Esophagus mucosa (tissue), 1 donor: ENCODE measurements at regions not wholly inside any gene's neighbourhood (a gene's known extent, or its start where the extent isn't known, plus 50 kb on each side); places are given as distances from the start of the nearest gene placed in this dataset.
"Not testable (repeated sequence)": the region's sequence is repeated elsewhere in the genome, so short reads cannot be mapped to it uniquely, and the experiment has no call there.

Experiments
- ATAC-seq: fragments of 200-7000 bp; cut with Tn5 transposase; one replicate; pipeline ENCODE4 v1.9.1; 2020
- donor health status: DM: yes; HTN: yes; CAD: no.

DNA sequence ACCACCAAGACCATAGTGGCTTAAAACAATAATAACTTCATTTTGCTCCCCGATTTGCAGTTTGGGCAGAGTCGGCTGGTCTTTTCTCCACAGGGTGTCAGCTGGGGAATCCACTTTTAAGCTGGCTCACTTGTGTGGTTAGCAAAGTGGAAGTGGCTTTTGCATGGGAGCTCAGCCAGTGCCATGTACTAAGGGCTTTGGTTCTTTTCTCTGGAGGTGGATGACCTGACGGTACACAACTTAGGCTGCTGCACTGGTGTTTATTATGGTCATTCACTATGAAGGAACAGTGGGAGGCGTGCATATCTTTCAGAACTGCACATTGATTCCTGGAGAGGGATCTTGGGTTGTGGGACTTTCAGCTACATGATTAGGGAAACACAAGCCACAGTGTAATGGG lies 141.0 kb downstream of the OR2B2 start:
- ATAC-seq, result no peak

DNA sequence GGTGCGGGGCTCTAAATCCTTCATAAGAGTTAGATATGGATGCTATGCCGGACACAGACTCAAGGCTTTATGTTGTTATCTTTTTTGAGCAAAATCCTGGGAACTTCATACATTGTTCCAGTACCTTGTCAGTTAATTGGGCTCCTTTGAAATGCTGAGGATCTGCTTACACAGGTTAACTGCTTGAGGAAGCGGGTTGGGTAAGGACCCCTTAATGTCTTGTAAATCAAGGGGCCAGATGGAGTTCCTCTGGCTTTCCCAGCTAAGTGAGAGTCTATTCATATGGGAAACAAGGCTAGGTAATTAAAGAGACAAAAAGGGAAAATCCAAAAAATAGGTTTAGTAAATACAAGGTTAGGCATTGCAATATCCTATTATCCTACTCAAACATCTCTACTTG lies 141.5 kb downstream of the OR2B2 start:
- ATAC-seq, result no peak

DNA sequence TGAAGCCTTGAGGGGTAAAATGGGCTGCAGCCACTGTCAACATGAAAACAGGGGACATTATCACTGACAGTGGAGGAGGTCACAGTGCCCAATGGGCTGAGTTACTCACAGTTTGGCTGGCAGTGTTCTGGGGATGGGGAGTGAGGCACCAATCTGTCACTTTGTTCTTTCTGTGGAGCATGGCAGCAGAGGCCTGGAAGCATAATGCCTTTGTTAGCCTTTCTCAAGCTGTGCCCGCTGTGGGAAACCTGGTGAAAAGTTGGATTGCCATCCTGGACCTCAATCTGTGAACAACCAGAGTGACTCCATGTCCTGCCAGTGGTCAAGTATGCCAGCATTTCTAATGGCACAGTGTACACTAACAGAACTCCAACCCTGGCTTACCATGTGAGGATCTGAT lies 143.6 kb downstream of the OR2B2 start:
- ATAC-seq, result no peak

DNA sequence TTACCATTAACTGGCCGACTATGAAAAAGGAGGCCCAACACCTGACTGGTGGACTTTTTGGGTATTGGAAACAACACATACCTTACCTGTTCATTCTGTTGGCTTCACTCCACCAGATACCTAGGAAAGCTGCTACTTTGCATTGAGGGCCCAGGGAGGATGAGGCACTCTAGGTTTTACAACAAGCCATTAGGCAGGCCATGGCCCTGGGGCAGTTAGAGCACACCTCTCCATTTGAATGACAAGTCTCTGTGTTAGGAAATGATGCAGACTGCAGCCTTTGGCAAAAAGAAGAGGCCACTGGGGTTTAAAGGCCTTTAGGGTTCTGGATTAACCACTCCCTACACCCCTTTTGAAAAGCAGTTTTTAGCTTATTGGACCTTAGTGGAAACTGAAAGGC lies 144.3 kb downstream of the OR2B2 start:
- no peak for ATAC-seq

DNA sequence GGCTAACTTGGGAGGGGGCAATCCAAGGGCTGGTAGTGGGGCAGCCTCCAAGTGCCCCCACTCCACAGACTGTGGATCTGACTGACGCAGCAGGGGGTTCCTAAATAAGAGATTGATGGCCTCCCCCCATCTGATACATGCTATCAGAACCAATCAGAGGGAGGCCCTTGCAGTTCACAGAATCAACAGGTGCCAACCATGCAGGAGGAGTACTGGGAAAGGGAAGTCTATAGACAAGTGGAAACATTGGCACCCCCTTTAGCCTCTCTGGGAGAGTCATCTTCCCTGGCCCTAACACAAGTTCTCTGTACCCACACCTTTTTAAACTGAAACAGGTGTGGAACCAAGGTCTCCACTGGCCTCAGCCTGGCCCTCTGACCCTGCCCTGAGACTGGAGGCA lies 145.8 kb downstream of the OR2B2 start:
- ATAC-seq, result no peak

DNA sequence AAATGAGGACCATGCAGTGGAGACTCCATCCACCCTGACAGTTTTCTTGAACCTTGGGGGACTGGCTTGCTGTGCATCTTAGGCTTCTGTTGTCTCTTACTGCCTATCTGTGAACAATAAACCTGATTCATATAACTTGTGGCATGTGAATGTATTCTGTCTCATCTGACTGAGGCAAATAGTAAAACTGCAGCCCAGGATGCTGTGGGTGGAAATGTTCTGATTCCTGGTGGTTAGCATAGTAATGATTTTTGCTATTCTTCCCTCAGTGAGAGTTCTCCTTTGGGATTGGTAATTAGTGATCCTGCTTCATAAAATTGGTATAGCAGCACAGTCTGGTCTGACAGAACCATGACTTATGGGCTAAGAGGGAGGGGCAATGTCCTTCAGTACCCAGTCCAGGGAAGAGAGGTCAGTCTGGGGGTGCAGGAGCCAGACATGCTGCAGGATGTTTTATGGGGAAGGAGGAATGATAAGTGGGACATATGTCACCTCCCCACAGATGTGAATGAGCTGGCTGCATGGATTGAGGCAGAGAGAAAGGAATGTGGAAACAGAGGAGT lies 147.1 kb downstream of the OR2B2 start:
- no peak for ATAC-seq

DNA sequence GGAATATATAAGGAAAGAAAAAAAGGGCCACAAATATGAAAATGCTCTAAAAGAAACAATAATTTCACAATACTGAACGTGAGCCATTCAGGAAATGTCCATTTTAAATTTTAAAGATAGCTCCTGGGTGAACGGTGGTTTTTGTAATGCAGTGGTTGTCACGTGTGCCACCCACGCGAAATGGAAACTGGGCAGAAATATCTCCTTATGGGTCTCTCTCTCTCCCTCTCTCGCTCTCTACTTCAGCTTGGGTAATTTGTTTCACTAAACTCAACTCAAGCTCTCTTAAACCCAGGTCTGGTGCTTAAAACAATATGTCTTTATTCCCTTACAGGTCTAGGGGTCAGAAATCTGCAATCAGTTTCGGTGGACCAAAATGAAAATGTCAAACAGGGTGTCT lies 150.8 kb downstream of the OR2B2 start:
- no peak for ATAC-seq

DNA sequence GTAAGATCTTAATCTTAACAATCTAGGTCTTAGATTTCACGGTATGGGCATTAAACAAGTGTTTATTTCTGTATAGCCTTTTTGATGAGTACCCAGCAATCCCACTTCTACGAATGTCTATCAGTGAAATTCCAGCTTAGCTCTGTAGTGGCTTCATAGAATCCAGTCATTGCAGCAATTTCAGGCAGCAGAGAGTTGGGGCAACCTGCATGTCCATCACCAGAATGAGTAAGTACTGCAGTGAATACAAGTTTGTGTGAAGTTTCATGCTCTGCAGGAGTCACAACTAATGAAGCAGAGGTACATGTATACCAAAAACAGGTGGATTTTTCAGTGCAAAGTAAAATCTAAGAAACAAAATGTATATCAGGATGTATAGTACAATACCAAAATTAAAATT lies 151.7 kb downstream of the OR2B2 start:
- ATAC-seq, result no peak

DNA sequence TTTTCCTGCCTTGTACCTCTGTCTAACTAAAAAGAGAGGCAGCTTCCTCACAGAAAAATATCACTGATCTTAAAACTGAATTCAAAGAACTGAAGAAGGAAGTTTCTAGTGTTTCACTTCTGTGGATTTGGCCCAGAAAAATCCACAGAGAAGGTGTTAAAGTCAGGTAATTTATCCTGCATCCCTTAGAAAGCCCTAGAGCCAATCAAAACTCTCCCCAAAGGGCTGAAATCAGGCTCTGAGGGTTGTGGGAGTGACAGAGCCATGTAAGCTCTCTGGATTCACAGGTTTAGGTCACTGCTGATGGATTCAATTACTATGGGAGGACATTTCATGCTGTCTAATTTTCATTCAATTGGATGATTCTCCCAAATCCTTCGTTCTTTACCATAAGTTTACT lies 152.3 kb downstream of the OR2B2 start:
- no peak for ATAC-seq

DNA sequence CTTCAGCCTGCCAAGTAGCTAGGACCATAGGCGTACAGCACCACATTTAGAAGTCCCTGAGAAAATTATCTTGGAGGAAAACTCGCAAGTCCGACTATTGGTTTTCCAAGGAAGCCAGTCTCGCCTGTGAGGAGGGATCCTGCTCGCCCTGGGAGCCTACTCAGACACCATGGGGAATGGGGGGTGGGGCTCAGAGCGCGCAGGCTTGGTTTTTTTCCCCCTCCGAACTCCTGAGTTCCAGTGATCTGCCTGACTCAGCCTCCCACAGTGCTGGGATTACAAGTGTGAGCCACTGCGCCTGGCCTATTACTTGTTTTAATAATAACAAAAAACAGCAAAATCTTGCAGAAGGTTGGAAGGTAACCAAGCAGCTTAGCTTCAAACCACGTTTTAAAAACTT lies 153.7 kb downstream of the OR2B2 start:
- no peak for ATAC-seq

DNA sequence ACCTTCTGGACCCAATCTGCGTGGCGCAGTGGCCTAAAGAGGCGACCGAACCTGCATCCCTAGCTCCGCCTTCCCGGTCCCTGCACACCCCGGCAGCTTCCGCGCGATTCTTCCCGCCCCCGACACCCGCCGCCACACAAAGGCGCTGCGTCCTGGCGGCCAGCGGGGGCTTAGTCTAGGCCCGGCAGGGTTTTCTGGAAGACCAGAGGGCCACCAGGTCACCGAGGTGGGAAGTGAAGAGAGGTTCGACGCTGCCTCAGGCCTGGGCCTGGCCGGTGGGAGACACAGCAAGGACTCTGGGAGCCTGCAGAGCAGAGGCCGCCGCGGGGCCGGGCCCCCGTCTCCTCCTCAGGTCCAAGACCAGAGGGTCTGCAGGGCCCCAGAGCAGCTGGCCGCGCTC lies 154.9 kb downstream of the OR2B2 start:
- no peak for ATAC-seq

DNA sequence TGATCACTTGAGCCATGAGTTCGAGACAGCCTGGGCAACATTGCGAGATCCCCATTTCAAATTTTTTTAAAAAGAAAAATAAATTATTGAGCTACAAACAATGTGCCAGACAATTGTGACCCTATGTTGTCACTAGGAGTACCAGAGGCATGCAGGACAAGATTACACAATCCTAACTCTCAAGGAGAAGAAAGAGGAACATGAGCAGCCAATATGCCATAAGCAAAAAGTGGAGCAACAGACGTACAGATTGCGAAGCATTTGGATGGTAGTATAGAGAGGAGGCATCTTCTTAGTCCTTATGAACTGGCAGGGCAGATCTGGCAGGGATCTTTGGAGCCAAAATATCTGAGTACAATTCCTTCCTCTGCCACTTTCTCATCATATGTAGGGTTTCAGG lies 156.4 kb downstream of the OR2B2 start:
- no peak for ATAC-seq

DNA sequence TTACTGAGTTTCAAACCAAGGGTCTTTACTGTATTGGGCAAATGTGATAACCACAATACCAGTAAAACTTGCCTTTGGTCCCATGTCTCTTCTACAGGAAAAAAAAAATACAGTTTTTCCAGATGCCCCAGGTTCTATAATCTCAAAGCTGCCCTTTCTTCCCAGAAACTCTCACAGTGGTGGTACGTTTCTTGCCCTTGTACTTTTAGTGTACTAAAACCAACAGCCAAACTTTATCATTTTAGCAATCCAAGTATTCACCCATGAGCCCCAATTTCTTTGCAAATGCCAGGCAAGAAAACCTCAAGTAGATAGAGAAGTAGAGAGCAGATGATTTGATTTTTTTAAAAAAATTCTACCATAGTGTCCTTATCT lies 157.8 kb downstream of the OR2B2 start:
- no peak for ATAC-seq

DNA sequence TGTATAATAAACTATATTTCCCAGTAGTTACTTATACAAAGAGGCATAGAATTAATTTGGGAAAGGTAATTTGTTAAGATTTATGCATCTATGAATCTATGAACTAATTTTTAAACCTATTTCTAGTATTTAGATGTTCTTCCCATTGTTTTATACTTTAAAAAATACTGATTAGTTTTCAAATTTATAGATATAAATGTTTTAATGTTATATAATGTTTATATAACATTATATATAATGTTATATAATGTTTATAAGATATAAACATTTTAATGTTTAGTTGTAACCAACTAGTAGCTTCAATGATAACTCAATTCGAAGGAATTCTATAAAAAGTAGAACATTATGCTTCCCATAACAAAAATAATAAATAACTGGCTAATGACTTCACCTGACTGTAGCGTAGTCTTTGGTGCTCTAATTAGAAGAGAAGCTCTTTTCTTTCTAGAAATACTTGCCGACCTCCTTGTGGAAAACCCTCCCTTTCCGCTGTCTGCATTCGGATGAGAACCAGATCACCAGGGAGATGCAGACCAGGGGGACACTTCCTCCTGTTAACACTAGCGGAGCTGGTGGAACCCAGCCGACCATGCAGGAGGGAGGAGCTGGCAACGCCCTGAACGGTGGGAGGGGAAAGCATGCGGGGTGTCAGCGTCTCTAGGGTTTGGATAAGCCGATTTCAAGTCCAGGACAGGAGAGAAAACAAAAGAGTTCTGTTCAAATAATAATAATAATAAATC lies 158.4 kb downstream of the OR2B2 start:
- ATAC-seq, result peak; percentile 38

DNA sequence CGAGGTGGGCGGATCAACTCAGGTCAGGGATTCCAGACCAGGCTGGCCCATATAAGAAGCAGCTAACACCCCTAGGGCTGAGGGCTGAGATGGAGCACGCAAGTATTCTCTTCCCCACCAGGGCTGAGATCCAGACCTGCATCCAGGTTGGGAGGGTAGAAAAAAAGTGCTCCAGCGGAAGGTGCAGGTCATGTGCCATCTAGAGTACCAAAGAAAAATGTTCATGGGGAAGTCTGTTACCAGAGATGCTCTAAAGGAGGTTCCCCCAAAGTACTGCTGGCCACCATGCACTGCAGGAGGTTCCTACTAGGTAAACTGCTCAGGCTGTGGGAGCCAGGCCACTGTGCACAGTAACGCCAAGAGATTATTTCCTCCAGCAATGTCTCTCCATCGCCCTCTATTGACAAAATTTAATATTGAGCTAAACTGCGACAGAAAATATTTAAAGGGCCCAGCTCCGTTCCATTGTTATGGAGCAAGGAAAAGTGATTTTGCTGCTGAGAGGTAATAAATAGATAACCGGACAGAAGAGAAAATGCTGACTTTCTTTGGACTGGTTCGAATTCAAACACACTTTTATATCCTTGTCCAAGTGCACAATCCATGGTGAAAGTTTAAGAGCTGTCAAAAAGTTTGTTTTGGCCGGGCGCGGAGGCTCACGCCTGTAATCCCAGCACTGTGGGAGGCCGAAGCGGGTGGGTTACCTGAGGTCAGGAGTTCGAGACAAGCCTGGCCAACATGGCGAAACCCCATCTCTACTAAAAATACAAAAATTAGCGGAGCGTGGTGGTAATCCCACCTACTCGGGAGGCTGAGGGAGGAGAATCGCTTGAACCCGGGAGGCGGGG lies 159.9 kb downstream of the OR2B2 start:
- ATAC-seq, result peak; percentile 88

DNA sequence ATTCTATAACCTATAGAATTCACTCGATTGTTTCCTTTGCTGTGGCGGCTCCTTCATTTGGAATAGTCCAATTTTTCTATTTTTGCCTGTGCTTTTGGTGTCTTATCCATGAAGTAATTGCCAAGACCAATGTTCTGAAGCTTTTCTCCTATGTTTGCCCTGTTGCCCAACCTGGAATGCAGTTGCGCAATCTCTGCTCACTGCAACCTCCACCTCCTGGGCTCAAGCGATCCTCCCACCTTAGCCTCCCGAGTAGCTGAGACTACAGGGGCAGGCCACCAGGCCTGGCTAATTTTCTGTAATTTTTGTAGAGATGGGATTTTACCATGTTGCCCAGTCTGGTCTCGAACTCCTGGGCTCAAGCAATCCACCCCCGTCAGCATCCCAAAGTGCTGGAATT lies 163.5 kb downstream of the OR2B2 start:
- no peak for ATAC-seq

DNA sequence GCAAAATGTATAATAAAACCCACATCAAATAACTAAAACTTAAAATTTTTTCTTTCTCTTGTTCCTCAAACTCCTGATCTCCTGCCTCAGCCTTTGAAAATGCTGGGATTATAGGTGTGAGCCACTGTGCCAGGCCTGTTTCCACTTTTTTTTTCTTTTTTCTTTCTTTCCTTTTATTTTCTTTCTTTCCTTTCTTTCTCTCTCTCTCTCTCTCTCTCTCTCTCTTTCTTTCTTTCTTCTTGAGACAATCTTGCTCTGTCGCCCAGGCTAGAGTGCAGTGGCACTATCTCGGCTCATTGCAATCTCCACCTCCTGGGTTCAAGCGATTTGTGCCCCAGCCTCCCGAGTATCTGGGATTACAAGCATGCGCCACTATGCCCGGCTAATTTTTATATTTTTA lies 164.6 kb downstream of the OR2B2 start:
- ATAC-seq, result no peak

DNA sequence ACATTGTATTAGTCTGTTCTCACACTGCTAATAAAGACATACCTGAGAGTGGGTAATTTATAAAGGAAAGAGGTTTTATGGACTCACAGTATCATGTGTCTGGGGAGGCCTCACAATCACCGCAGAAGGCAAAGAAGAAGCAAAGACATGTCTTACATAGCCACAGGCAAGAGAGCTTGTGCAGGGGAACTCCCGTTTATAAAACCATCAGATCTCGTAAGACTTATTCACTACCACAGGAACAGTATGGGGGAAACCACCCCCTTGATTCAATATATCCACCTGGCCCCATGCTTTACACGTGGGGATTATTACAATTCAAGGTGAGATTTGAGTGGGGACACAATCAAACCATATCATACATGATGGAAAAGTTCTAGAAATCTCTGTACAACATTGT lies 165.3 kb downstream of the OR2B2 start:
- not testable (repeated sequence) for ATAC-seq

DNA sequence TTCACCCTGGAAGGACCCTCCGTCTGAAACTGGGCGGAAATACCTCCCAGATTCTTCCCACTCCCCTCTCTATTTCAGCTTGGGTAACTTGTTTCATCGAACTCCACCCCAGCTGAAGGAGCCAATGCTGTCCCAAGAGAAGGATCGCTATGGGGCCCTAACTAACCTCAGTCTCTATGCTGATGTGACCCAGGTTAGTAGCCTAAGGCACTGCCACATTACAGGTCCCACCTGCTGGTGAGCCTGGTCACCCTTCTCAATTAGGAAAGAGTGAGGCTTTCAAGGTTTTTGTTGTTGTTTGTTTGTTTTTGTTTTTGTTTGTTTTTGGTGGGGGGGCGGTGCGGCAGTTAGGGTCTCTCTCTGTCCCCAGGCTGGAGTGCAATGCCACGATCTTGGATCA lies 168.4 kb downstream of the OR2B2 start:
- no peak for ATAC-seq

DNA sequence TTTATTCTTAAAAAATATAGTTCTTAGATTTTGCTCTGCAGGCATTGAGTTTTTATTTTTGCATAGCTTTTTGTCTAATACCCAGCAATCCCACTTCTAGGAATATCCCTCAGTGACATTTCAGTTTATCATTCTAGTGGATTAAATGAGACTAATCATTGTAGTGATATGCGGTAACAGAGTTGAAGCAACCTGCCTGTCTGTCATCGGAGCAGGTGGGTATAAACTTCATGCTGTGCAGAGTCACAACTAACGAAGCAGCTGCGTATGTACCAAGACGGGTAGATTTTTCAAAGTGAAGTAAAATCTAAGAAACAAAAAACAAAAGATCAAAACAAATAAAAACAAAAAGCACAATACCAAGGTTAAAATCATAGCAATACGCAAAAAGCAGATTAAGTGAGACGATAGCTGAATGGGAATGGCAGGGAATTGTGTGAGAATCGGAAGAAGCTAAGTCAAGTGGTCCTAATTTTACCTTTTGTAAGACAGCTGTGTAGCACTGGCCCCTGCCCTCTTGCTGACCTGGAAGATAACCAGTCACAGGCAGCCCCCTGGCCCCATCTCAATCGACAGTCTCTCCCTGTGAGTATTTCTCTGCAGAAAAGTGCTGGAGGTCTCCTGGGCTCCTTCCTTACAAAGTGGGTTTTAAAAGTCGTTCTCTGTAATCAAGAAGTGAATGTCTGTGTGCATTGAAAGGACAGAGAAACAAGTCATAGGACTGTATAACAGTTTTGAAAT lies 169.2 kb downstream of the OR2B2 start:
- ATAC-seq, result no peak

DNA sequence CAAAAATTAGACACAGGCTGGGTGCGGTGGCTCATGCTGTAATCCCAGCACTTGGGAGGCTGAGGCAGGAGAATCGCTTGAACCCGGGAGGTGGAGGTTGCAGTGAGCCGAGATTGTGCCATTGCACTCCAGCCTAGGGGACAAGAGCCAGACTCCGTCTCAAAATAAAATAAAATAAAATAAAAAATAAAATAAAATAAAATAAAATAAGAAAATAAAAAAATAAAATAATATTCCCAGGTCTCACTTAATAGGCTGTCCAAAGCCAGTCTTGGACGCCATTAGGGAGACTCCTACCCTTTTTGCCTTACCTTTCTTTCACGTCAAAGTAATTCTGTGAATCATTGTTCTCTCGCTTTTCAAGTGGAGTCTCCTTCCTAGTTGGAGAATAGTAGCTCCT lies 172.3 kb downstream of the OR2B2 start:
- ATAC-seq, result not testable (repeated sequence)

DNA sequence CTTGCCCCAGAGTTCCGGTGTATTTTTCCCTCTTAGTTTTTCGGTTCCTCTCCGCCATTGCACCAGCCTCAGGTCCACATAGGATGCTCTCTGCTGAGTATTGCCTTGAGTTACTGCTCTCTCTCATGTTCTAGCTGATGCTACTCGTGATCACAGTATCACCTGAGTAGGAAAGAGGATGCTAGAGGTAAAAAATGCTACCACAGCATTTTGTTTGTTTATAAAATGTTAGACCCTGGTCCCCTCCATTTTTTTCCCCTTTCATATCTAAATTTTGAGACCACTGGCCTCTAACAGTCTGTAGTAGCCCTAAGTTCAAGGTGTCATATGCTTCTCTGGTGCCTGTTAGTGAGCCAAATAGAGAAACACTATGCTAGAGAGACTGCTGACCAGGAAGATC lies 175.5 kb downstream of the OR2B2 start:
- ATAC-seq, result no peak

DNA sequence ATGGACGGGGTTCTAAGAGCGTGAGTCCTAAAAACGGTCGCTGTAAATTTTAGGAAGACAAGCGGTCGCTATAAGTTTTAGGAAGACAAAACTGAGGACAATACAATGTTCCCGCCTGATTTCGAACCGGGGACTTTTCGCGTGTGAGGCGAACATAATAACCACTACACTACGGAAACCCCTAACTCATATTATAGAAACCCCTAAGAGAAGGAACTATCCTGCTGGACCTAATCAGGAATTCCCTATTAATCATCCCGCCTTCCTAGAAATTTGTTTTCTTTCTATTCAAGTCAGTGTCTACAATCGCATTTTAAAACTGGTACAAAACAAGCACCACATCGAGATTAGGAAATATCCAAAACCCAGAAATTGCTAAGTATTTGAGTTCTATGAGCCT lies 183.8 kb downstream of the OR2B2 start:
- ATAC-seq, result no peak
